SK-N-MC (cell line): ENCODE measurements at regions not wholly inside any gene's neighbourhood (a gene's known extent, or its start where the extent isn't known, plus 50 kb on each side); places are given as distances from the start of the nearest gene placed in this dataset.

Experiments used
- DNase-seq: peaks from one replicate; pipeline ENCODE4 v3.0.0-alpha.2; 2011; ENCODE audit warnings: low read depth, low spot score
- H3K27ac ChIP-seq: fragments of 200-600 bp; sonication (generic); 2 replicates; pipeline ENCODE4 v1.5.1; 2016; ENCODE audit warnings: mixed run types
- H3K36me3 ChIP-seq: fragments of 200-600 bp; sonication (generic); 2 replicates; pipeline ENCODE4 v1.6.1; 2017; ENCODE audit warnings: antibody characterized with exemption, low read length, mixed read lengths; ENCODE audit not compliant: insufficient read depth
- H3K4me3 ChIP-seq: fragments of 200-600 bp; sonication (generic); 2 replicates; pipeline ENCODE4 v1.5.1; 2016
- H3K9ac ChIP-seq: fragments of 200-600 bp; sonication (generic); 2 replicates; pipeline ENCODE4 v1.8.0; 2017; ENCODE audit warnings: mixed run types, mixed read lengths; ENCODE audit not compliant: insufficient read length
- H3K9me3 ChIP-seq: fragments of 200-600 bp; sonication (generic); 2 replicates; pipeline ENCODE4 v1.6.1; 2017; ENCODE audit warnings: low read depth, mild to moderate bottlenecking, antibody characterized with exemption, low read length, moderate library complexity, mixed read lengths
- EZH2 ChIP-seq: fragments of 200-600 bp; sonication (generic); IDR thresholded peaks from one replicate; pipeline ENCODE4 v1.6.1; 2017; ENCODE audit warnings: antibody characterized with exemption
- FOXP2 ChIP-seq: optimal IDR thresholded peaks from 2 replicates; pipeline ENCODE3; 2011; ENCODE audit warnings: mild to moderate bottlenecking, moderate library complexity; ENCODE audit not compliant: insufficient read depth; ENCODE audit errors: extremely low read length, control extremely low read depth
- POLR2AphosphoS5 ChIP-seq: IDR thresholded peaks from 2 replicates; pipeline ENCODE4 v1.6.1; 2012; ENCODE audit warnings: mild to moderate bottlenecking, low read depth, low read length, borderline replicate concordance

DNA sequence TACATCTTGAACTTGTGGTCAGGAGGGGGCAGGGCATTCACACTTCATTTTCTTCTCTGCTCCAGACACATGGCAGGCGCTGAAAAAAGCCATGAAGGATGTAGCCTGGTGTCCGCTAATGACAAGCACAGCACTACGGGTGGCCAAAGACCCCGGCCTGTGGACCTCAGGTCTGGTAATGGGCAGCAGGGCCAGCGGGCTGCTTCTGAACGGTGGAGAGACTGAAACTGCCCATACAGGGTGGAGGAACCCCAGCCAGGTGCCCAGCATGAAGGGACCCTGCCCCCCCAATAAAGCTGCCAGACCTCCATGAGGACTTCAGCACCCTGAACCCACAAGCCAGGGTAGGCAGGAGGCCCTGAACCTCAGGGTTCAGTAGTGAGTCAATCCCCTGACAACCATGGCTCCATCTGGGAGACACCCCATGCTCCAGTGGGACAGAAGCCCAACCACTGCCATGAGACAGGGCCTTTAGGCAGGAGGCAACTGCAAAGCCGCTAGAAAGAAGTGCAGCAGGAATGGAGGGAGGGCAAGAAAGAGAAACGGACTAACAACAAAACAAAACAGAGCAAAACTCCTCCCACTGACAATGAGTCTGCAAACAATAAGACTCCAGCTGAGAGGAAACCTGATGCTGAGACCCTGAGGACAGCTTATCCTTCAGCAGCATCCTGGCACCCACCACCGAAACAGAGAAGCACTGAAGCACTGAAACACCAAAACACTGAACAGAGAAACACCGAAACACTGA, 140.2 kb upstream of the PPP2R2D start:
- H3K9ac ChIP-seq, result no peak overlapping the region
- no peak overlapping the region for H3K4me3 ChIP-seq
- DNase-seq, result no peak
- H3K27ac ChIP-seq, result no peak overlapping the region
- H3K36me3 ChIP-seq, result no peaks in the 10 kb centered on the region
- H3K9me3 ChIP-seq, result no peaks in the 10 kb centered on the region
- TF ChIP-seq POLR2AphosphoS5 (no peak), FOXP2 (no peak), EZH2 (no peak)

DNA sequence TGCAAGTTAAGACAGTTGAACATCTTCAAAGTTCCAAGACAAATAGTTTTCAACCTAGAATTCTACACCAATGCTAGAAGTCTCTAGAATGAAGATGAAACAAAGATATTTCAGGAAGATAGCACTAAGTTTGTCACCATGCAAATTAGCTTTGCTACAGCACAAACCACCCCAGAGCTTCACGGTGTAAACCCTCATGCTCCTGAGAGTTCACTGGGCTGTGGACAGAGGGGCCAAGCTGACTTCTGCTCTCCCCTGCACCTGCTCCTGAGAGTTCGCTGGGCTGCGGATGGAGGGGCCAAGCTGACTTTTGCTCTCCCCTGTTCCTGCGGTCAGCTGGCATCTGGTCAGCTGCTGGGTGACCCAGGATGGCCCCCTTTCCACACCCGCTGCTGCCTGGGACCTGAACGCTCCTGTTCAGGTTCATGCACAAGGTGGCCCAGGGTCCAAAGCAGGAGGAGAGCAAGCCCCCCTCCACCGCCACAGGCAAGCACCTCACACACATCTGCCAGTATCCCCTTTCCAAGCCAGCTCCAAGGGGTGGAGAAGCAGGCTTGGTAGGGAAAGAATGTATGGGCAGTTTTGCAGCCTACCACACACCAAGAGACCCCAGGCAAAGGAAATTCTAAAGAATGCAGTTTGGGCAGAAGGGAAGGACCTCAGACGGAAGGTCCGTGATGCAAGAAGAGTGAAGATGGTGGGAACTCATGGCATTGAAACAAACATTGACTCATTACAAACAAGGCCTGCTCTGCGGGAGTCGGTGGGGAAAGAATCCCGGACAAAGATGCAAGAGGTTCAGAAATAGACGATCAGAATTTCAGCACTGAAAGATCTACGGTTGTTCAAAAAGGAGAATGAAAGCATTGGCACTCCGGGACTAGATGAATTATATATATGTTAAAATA, 137.8 kb upstream of the PPP2R2D start:
- no peaks in the 10 kb centered on the region for H3K36me3 ChIP-seq
- H3K4me3 ChIP-seq, result no peak overlapping the region
- H3K9me3 ChIP-seq, result no peaks in the 10 kb centered on the region
- H3K27ac ChIP-seq, result no peak overlapping the region
- TF ChIP-seq EZH2 (no peak), POLR2AphosphoS5 (no peak), FOXP2 (no peak)
- no peak for DNase-seq
- H3K9ac ChIP-seq, result no peak overlapping the region

DNA sequence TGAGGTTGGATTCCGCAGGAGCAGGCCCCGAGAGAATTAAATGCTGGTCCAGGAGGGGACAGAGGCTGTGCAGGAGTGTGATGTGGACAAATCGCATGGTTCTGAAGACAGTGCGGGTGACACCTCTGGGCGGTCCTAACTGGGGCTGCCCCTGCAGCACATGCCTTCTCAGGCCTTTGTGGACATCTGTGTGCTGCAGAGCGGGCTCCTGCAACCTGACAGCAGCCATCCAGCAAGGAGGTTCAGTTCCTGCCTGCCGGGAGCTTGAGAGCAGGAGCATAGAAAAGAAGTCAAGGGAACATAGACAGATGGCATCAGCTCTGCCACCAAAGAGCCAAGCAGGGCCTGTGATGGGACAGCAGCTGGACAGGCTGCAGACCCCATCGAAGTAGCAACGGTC, 135.9 kb upstream of the PPP2R2D start:
- H3K9ac ChIP-seq, result no peak overlapping the region
- TF ChIP-seq EZH2 (no peak), FOXP2 (no peak), POLR2AphosphoS5 (no peak)
- no peak overlapping the region for H3K4me3 ChIP-seq
- DNase-seq, result no peak
- H3K27ac ChIP-seq, result no peak overlapping the region
- H3K9me3 ChIP-seq, result no peaks in the 10 kb centered on the region
- no peaks in the 10 kb centered on the region for H3K36me3 ChIP-seq

DNA sequence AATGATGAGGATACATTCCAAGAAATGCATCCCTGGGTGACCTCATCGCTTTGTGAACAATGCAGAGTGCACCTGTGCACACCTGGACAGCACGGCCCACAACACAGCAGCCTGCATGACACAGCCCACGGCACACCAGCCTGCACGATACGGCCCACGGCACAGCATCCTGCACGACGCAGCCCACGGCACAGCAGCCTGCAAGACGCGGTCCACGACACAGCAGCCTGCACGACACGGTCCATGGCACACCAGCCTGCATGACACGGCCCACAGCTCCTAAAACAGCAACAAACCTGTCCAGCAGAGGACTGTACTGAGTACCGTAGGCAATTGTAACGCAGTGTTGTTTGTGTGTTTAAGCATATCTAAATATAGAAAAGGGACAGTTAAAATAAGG, 134.7 kb upstream of the PPP2R2D start:
- H3K36me3 ChIP-seq, result no peaks in the 10 kb centered on the region
- DNase-seq, result no peak
- no peaks in the 10 kb centered on the region for H3K9me3 ChIP-seq
- TF ChIP-seq POLR2AphosphoS5 (no peak), EZH2 (no peak), FOXP2 (no peak)
- H3K9ac ChIP-seq, result no peak overlapping the region
- H3K4me3 ChIP-seq, result no peak overlapping the region
- H3K27ac ChIP-seq, result no peak overlapping the region

DNA sequence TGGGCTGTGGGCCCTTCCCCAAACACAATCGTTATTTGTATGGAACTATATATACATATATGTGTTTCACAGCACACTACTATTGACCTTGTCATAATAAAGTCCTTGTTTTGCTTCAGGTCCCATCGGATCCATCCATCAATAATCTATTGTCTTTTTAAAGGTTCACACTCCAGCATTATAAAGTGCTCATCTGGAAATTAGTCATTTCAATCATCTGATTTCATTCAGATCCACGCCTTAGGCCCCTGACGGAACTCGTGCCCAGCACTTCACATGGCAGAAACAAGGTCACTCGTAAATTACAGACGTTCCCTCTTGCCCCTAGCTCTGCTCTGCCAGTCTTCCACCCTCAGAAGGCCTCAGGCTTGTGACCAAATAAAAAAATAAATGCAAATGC, 133.1 kb upstream of the PPP2R2D start:
- DNase-seq, result no peak
- no peaks in the 10 kb centered on the region for H3K36me3 ChIP-seq
- TF ChIP-seq POLR2AphosphoS5 (no peak), FOXP2 (no peak), EZH2 (no peak)
- no peak overlapping the region for H3K9ac ChIP-seq
- no peaks in the 10 kb centered on the region for H3K9me3 ChIP-seq
- H3K27ac ChIP-seq, result no peak overlapping the region
- no peak overlapping the region for H3K4me3 ChIP-seq

DNA sequence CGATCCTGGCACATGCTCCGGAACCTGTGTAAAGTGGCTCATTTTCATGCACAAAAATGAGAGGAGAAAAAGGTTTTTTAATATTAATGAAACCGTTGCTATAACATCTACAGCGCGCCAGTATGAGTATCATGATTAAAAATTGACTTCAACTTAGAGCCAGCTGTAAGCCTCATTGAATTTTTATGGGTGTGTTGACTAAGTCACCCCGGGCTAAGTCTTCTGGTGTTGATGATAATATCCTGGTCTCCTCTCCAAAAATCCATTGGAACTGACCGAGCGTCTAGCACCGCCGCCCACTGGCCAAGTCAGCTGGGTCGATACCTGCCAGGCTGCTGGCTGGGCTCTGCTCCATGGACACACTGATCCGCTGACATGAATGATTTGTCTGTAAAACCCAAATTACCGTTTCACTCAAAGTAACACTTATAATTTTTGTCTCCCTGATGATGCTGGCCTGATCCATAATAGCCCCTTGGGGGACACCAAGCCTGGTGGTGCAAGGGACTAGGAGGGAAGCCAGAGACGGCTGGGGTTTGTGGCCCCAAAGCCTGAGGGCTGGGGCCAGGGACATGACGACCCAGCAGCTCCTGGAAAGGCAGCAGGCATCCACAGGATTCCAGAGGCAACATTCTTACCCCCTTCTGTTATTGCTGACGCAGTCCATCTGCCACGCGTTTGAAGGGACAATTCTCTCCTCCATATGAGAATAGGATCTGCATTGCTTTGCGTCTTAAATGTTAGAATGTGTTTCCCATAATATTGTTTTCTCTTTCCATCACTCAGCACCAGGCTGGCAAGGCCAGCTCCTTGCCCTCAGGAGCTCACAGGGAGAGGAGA, 131.0 kb upstream of the PPP2R2D start:
- TF ChIP-seq POLR2AphosphoS5 (no peak), EZH2 (no peak), FOXP2 (no peak)
- Histone ChIP-seq H3K9me3 (no peaks in the 10 kb centered on the region), H3K9ac (no peak overlapping the region), H3K4me3 (no peak overlapping the region), H3K36me3 (no peaks in the 10 kb centered on the region), H3K27ac (no peak overlapping the region)
- DNase-seq, result no peak

DNA sequence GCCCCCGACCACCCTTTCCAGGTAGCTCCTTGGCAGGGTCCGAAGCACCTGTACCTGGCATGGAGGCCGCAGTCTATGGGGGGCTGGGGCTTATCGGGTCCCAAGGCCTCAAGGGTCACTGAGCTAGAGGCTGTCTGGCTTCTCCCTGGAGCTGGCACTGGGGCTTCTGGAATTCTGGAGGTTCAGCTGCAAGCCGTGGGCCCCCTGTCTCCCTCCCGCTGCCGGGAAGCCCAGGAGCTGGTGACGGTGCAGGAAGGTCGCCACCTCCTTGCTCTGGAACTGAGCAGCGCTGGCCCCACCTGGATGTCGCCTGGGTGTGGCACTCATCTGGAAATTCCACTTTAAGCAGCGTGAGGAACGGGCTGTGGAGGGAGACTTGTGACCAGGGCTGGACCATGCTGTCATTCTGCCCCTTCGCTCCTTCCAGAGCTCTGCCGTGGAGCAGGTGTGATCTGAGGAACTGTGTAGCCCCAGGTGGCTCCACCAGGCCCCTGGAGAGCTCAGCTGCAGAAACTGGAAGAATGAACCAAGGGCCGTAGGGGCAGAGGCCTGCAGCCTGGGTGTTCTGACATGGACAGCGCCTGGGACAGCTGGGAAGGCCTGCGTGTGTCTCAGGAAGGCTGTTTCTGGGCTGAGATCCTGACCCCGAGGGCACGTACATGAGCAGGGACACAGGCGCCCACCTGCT, 129.7 kb upstream of the PPP2R2D start:
- no peaks in the 10 kb centered on the region for H3K9me3 ChIP-seq
- no peak overlapping the region for H3K27ac ChIP-seq

More for the DNA sequence above, 129.7 kb upstream of the PPP2R2D start:
- Histone ChIP-seq H3K36me3 (no peaks in the 10 kb centered on the region), H3K9ac (no peak overlapping the region), H3K4me3 (no peak overlapping the region)
- DNase-seq, result no peak
- TF ChIP-seq POLR2AphosphoS5, result no peak
- no peak for TF ChIP-seq FOXP2
- TF ChIP-seq EZH2, result no peak
